Activated B cell treated with CpG ODN at 0.5 μM for 24 hours (primary cell): ENCODE measurements at regions not wholly inside any gene's neighbourhood (a gene's known extent, or its start where the extent isn't known, plus 50 kb on each side); places are given as distances from the start of the nearest gene placed in this dataset.

ENCODE experiments used
- ATAC-seq: fragments of 200-7000 bp; cut with Tn5 transposase; one replicate; pipeline ENCODE4 v1.10.0; 2021; ENCODE audit warnings: low read depth, mild to moderate bottlenecking, moderate library complexity
- CTCF ChIA-PET: fragments of 350-600 bp; sonication (Branson Sonifier 250); formaldehyde crosslinking; loops from one replicate; lab custom pipeline; 2021; ENCODE audit warnings: antibody characterized with exemption; lab: Charles Lee
- POLR2A ChIA-PET: fragments of 350-600 bp; sonication (Branson Sonifier 250); formaldehyde crosslinking; loops from one replicate; lab custom pipeline; 2021; ENCODE audit warnings: antibody characterized with exemption; lab: Charles Lee
- DNase-seq: peaks from one replicate; pipeline ENCODE4 v3.0.0; 2022
- H3K27ac Mint-ChIP-seq: one replicate; pipeline ENCODE4 v1.8.0; 2020; ENCODE audit warnings: mixed read lengths
- H3K27me3 Mint-ChIP-seq: one replicate; pipeline ENCODE4 v1.8.0; 2021; ENCODE audit warnings: mixed read lengths
- H3K36me3 Mint-ChIP-seq: one replicate; pipeline ENCODE4 v1.8.0; 2021; ENCODE audit warnings: low read depth, mixed read lengths
- H3K4me1 Mint-ChIP-seq: one replicate; pipeline ENCODE4 v1.8.0; 2021; ENCODE audit warnings: mixed read lengths
- H3K4me3 Mint-ChIP-seq: one replicate; pipeline ENCODE4 v1.8.0; 2020; ENCODE audit warnings: mild to moderate bottlenecking, mixed read lengths
- H3K9me3 Mint-ChIP-seq: one replicate; pipeline ENCODE4 v1.8.0; 2020; ENCODE audit warnings: mixed read lengths
- CTCF ChIP-seq: fragments of 200-600 bp; IDR thresholded peaks from one replicate; pipeline ENCODE4 v1.8.0; 2022; ENCODE audit warnings: antibody characterized with exemption, mild to moderate bottlenecking
- intact Hi-C: fragments of 100-400 bp; cut with micrococcal nuclease; formaldehyde crosslinking; loops from one replicate; pipeline ENCODE4 v1.15.1; 2024

- ATAC-seq (no peak), DNase-seq (no peak)
- H3K27ac Mint-ChIP-seq, result no peak overlapping the region
- H3K27me3 Mint-ChIP-seq, result no peaks in the 10 kb centered on the region
- H3K9me3 Mint-ChIP-seq, result peaks cover 3% of the 10 kb centered on the region
- intact Hi-C loops, result no loop called here
- no peak for TF ChIP-seq CTCF
- no peaks in the 10 kb centered on the region for H3K4me1 Mint-ChIP-seq
- no peaks in the 10 kb centered on the region for H3K36me3 Mint-ChIP-seq
- H3K4me3 Mint-ChIP-seq, result no peak overlapping the region
- POLR2A ChIA-PET, result no interaction called here
- CTCF ChIA-PET, result no interaction called here
Observed at GRCh38 chr3:164048451-164048850, 1029.8 kb downstream of the SI start.

- no peak overlapping the region for H3K27ac Mint-ChIP-seq
- peaks cover 5% of the 10 kb centered on the region for H3K9me3 Mint-ChIP-seq
- DNase-seq (no peak), ATAC-seq (no peak)
- POLR2A ChIA-PET, result no interaction called here
- H3K36me3 Mint-ChIP-seq, result no peaks in the 10 kb centered on the region
- CTCF ChIA-PET, result no interaction called here
- no peak for TF ChIP-seq CTCF
- H3K27me3 Mint-ChIP-seq, result no peaks in the 10 kb centered on the region
- no peaks in the 10 kb centered on the region for H3K4me1 Mint-ChIP-seq
- no peak overlapping the region for H3K4me3 Mint-ChIP-seq
- intact Hi-C loops, result no loop called here
Observed at GRCh38 chr3:164040991-164041390, 1037.3 kb downstream of the SI start.

GRCh38 chr3:164030194-164030593, 1048.1 kb downstream of the SI start:
- intact Hi-C loops, result no loop called here
- no peak overlapping the region for H3K4me3 Mint-ChIP-seq
- DNase-seq, result no peak
- TF ChIP-seq CTCF, result no peak
- CTCF ChIA-PET, result no interaction called here
- H3K27ac Mint-ChIP-seq, result no peak overlapping the region
- ATAC-seq, result no peak
- no peaks in the 10 kb centered on the region for H3K4me1 Mint-ChIP-seq
- H3K27me3 Mint-ChIP-seq, result no peaks in the 10 kb centered on the region
- H3K9me3 Mint-ChIP-seq, result peaks cover 4% of the 10 kb centered on the region
- POLR2A ChIA-PET, result no interaction called here
- H3K36me3 Mint-ChIP-seq, result no peaks in the 10 kb centered on the region

- H3K9me3 Mint-ChIP-seq, result peaks cover 4% of the 10 kb centered on the region
- H3K27me3 Mint-ChIP-seq, result no peaks in the 10 kb centered on the region
- intact Hi-C loops, result no loop called here
- ChIA-PET POLR2A (no interaction called here), CTCF (no interaction called here)
- TF ChIP-seq CTCF, result no peak
- no peaks in the 10 kb centered on the region for H3K36me3 Mint-ChIP-seq
- H3K27ac Mint-ChIP-seq, result no peak overlapping the region
- ATAC-seq (no peak), DNase-seq (no peak)
- no peak overlapping the region for H3K4me3 Mint-ChIP-seq
- no peaks in the 10 kb centered on the region for H3K4me1 Mint-ChIP-seq
Observed at GRCh38 chr3:164024786-164025185, 1053.5 kb downstream of the SI start.

- ChIA-PET POLR2A (no interaction called here), CTCF (no interaction called here)
- TF ChIP-seq CTCF, result no peak
- ATAC-seq, result no peak
- H3K27me3 Mint-ChIP-seq, result no peaks in the 10 kb centered on the region
- DNase-seq, result no peak
- H3K27ac Mint-ChIP-seq, result no peak overlapping the region
- H3K9me3 Mint-ChIP-seq, result peaks cover 2% of the 10 kb centered on the region
- H3K4me1 Mint-ChIP-seq, result no peaks in the 10 kb centered on the region
- no peak overlapping the region for H3K4me3 Mint-ChIP-seq
- intact Hi-C loops, result no loop called here
- H3K36me3 Mint-ChIP-seq, result no peaks in the 10 kb centered on the region
Observed at GRCh38 chr3:164023480-164023879, 1054.8 kb downstream of the SI start.
